IPS-NIHi7 (cell line): ENCODE measurements at regions not wholly inside any gene's neighbourhood (a gene's known extent, or its start where the extent isn't known, plus 50 kb on each side); places are given as distances from the start of the nearest gene placed in this dataset.
A peak's percentile ranks its signal among the peaks of the same experiment; 100 is the strongest.
"Not testable (repeated sequence)": the region's sequence is repeated elsewhere in the genome, so short reads cannot be mapped to it uniquely, and the experiment has no call there.

Source experiments
- DNase-seq: peaks from one replicate; pipeline ENCODE4 v3.0.0; 2012; ENCODE audit warnings: mixed read lengths; ENCODE audit errors: extremely low spot score

- DNase-seq = no peak
These were observed 1073.9 kb downstream of the GRM8 start for GRCh38 chr7:126178865-126179264.

GRCh38 chr7:126177782-126178181 lies 1075.0 kb downstream of the GRM8 start:
- DNase-seq = no peak

- no peak for DNase-seq
These were observed 1086.1 kb downstream of the GRM8 start for GRCh38 chr7:126166645-126167044.

- DNase-seq = no peak
These were observed 1089.1 kb downstream of the GRM8 start for GRCh38 chr7:126163647-126164046.

- DNase-seq = no peak
These were observed 1095.3 kb downstream of the GRM8 start for GRCh38 chr7:126157391-126157790.

GRCh38 chr7:126150278-126150958 lies 1102.3 kb downstream of the GRM8 start:
- no peak for DNase-seq

- no peak for DNase-seq
These were observed 1111.8 kb downstream of the GRM8 start for GRCh38 chr7:126140858-126141466.

GRCh38 chr7:126119981-126120380 lies 1132.8 kb downstream of the GRM8 start:
- no peak for DNase-seq

GRCh38 chr7:126103582-126103981 lies 1149.2 kb downstream of the GRM8 start:
- no peak for DNase-seq

- no peak for DNase-seq
These were observed 1153.4 kb upstream of the POT1 start for GRCh38 chr7:126083014-126083413.

GRCh38 chr7:126079581-126079980 lies 1150.0 kb upstream of the POT1 start:
- DNase-seq = no peak

- peak; percentile 12 for DNase-seq
These were observed 1149.5 kb upstream of the POT1 start for GRCh38 chr7:126079151-126079550.

- no peak for DNase-seq
These were observed 1136.1 kb upstream of the POT1 start for GRCh38 chr7:126065766-126066165.

- DNase-seq = no peak
These were observed 1128.4 kb upstream of the POT1 start for GRCh38 chr7:126057979-126058378.

- not testable (repeated sequence) for DNase-seq
These were observed 1127.0 kb upstream of the POT1 start for GRCh38 chr7:126056613-126057012.

GRCh38 chr7:126052229-126052628 lies 1122.6 kb upstream of the POT1 start:
- DNase-seq = no peak

- DNase-seq = no peak
These were observed 1115.0 kb upstream of the POT1 start for GRCh38 chr7:126044662-126045061.

- no peak for DNase-seq
These were observed 1111.8 kb upstream of the POT1 start for GRCh38 chr7:126041472-126041871.

- no peak for DNase-seq
These were observed 1110.8 kb upstream of the POT1 start for GRCh38 chr7:126040114-126041045.

- no peak for DNase-seq
These were observed 1096.9 kb upstream of the POT1 start for GRCh38 chr7:126026421-126027088.

- no peak for DNase-seq
These were observed 1092.8 kb upstream of the POT1 start for GRCh38 chr7:126022452-126022851.

GRCh38 chr7:126016722-126017121 lies 1087.1 kb upstream of the POT1 start:
- DNase-seq = no peak
